ENCODE measurements at regions not wholly inside any gene's neighbourhood (a gene's known extent, or its start where the extent isn't known, plus 50 kb on each side); places are given as distances from the start of the nearest gene placed in this dataset.

GRCh38 chr15:68488290-68488689 lies 56.3 kb upstream of the ITGA11 start:
- TF ChIP-seq CTCF (IDR thresholded peaks at IDR 0.05) (no peak), POLR2A (IDR thresholded peaks at IDR 0.05) (no peak)

All from heart left ventricle (tissue), 13 donors.